Astrocyte of the spinal cord (primary cell): ENCODE measurements at regions not wholly inside any gene's neighbourhood (a gene's known extent, or its start where the extent isn't known, plus 50 kb on each side); places are given as distances from the start of the nearest gene placed in this dataset.

Source experiments
- DNase-seq: peaks from one replicate; pipeline ENCODE4 v3.0.0; 2011; ENCODE audit warnings: low read depth, low spot score
- H3K4me3 ChIP-seq: 2 replicates; pipeline ENCODE4 v1.5.1; 2011; ENCODE audit warnings: low read depth, mild to moderate bottlenecking, low read length, moderate library complexity
- in situ Hi-C: cut with HindIII; loops from 2 replicates; pipeline ENCODE4 v1.10.0; 2017; ENCODE audit warnings: low sequenced_read_pairs
- TF ChIP-seq, protein P1 (sequence below): IDR thresholded peaks from 2 replicates; pipeline ENCODE4 v1.5.1; 2012; ENCODE audit warnings: low read depth, mild to moderate bottlenecking, low read length, inconsistent platforms

DNA sequence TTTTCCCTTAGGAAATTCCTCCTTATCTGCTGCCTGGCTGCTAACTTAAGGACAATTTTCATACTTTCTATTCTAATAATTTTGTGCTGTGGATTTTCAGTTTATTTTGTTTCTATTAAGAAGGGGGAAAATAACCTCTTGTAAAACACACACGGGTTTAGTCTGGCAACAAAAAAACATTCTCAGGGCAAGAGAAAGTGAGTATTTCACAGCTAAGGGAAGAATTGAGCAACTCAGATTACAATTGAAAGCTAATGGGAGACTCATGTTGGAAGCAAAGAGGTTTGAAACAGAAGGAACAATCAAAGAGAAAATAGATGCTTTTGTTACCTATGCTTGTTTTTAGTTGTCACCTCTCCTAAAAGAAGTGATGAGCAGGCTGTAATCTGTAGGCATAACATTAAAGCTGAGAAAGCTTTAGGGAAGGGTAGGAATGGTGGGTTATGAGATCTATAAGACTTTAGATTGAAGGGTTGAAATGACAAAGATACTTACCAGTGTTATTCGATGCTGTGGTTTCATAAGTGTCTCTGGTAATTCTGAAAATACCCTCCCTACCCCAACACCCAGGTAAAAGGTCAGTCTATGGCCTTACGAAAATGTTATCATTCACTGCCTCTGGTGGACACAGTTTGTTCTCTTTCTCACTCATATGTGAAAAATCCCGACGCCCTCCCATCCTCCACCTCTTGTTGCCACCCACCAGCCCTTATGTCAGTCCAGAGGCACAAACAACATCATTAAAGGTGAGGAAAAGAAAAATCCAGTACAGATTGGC lies 510.9 kb downstream of the TXNL1 start:
- in situ Hi-C loops = no loop called here
- no peak for DNase-seq
- no peak overlapping the region for H3K4me3 ChIP-seq
- TF ChIP-seq, protein P1, sequence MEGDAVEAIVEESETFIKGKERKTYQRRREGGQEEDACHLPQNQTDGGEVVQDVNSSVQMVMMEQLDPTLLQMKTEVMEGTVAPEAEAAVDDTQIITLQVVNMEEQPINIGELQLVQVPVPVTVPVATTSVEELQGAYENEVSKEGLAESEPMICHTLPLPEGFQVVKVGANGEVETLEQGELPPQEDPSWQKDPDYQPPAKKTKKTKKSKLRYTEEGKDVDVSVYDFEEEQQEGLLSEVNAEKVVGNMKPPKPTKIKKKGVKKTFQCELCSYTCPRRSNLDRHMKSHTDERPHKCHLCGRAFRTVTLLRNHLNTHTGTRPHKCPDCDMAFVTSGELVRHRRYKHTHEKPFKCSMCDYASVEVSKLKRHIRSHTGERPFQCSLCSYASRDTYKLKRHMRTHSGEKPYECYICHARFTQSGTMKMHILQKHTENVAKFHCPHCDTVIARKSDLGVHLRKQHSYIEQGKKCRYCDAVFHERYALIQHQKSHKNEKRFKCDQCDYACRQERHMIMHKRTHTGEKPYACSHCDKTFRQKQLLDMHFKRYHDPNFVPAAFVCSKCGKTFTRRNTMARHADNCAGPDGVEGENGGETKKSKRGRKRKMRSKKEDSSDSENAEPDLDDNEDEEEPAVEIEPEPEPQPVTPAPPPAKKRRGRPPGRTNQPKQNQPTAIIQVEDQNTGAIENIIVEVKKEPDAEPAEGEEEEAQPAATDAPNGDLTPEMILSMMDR = no peak

DNA sequence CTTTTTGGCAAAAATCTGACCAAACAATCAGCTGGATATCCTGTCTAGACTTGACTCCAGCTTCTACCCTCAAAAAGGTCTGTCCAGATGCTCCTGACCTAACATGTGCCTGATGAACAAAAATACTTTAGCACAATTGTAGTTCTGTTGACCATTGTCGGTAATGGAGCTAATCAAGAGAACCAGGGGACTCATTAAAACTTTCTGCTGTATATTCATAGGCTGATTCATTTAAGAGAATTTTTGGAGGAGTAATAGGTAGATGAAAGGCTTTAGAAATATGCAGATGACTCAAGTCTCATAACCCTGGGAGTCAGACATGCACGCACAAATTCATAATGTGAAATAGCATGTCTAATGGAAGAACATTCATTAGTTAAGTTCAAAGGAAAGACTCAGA lies 514.2 kb downstream of the TXNL1 start:
- no peak overlapping the region for H3K4me3 ChIP-seq
- in situ Hi-C loops = no loop called here
- TF ChIP-seq, protein P1 = no peak
- DNase-seq = peak; percentile 80

DNA sequence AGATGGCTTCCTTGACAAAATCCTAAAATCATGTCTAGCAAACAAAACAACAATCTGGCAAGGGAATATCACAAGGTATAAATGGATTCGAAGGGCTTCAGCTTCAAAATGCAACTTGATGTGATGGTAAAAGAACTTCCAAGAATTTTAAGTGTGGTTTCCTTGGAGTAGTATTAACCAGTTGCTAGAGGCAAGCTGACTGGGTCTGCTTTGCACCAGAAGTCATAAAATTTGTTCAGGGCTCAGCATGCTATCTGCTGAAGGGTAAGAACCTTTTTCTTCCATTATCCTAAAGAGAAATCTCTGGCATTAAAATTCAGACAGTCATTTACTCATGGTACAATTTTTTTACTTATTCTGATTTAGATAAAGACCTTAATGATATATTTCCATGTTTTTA lies 516.7 kb downstream of the TXNL1 start:
- no peak for DNase-seq
- no peak overlapping the region for H3K4me3 ChIP-seq
- TF ChIP-seq, protein P1 = no peak
- in situ Hi-C loops = no loop called here

DNA sequence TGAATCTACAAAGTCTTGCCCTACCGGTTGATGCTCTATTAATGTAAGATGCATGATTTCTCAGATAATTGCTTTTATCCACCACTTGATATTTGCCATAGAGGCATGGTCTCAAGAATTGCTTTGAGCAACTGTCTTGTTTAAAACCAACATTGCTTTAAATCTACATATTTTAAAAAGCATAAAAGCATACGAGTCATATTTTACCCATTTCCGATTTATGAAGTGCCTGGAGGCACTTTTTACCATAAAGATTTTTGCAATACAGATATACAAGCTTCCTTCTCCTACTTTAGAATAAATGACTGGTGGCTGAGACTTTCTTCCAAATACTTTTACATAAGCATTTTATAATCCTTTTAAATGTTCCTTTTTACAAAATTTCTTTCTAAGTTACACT lies 517.6 kb downstream of the TXNL1 start:
- DNase-seq = no peak
- no peak overlapping the region for H3K4me3 ChIP-seq
- TF ChIP-seq, protein P1 = no peak
- in situ Hi-C loops = no loop called here

DNA sequence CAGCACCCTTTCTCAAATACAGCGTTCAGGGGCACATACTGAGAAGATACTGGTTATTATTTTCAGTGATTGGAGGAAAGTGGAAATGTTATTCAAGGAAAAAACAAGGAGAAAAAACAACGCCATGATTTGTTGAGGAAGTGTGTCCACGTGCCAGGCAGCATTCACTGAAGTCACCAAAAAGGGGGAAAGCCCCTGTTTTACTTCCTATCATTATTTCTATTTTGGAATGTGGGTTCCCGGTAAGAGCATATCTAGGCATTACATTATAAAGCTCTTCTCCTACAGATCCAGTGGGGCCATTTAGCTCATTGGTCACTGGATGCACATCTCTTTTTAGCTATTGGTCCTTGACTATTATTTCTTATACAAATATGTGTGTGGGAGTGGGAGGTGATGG lies 518.7 kb downstream of the TXNL1 start:
- in situ Hi-C loops = no loop called here
- no peak for DNase-seq
- no peak overlapping the region for H3K4me3 ChIP-seq
- TF ChIP-seq, protein P1 = no peak

DNA sequence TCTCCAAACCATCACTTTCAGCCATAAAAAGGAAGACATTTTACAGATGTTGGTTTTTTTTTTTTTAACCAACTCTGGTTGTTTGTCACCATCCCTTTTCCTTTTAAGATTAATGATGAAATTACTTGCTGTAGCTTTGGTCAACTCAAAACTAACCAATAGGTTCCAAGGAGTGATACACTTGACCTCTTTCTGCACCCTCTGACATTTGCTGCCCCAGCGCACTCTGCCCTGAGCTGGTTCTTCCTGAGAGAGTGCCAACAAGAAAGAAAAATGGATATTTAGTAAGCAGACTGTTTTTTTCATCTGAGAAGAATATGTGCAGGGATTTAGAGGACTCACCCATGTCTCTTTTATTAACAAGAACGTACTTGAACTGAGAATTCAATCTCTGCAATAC lies 520.0 kb downstream of the TXNL1 start:
- TF ChIP-seq, protein P1 = no peak
- in situ Hi-C loops = no loop called here
- H3K4me3 ChIP-seq = no peak overlapping the region
- no peak for DNase-seq
